GM23338 (cell line): ENCODE measurements at regions not wholly inside any gene's neighbourhood (a gene's known extent, or its start where the extent isn't known, plus 50 kb on each side); places are given as distances from the start of the nearest gene placed in this dataset.
A peak's percentile ranks its signal among the peaks of the same experiment; 100 is the strongest.

ENCODE experiments used
- ATAC-seq: fragments of 200-7000 bp; cut with Tn5 transposase; 3 replicates; pipeline ENCODE4 v1.9.1; 2020
- DNase-seq: peaks from one replicate; pipeline ENCODE4 v3.0.0-alpha.2; 2015; ENCODE audit warnings: low spot score
- H2AFZ ChIP-seq: fragments of 200-600 bp; sonication (generic); 2 replicates; pipeline ENCODE4 v1.8.0; 2016; ENCODE audit warnings: antibody characterized with exemption, mild to moderate bottlenecking, moderate library complexity
- H3F3A ChIP-seq: fragments of 200-600 bp; sonication (generic); replicated peaks from 2 replicates; pipeline ENCODE4 v1.8.0; 2017; ENCODE audit warnings: antibody characterized with exemption, mixed run types, low read depth
- H3K27ac ChIP-seq: fragments of 200-600 bp; sonication (generic); 2 replicates; pipeline ENCODE4 v1.6.1; 2016; ENCODE audit warnings: low read depth
- H3K27me3 ChIP-seq: fragments of 200-600 bp; sonication (generic); 2 replicates; pipeline ENCODE4 v1.8.0; 2016; ENCODE audit warnings: mild to moderate bottlenecking, mixed run types, moderate library complexity; ENCODE audit not compliant: insufficient read depth
- H3K36me3 ChIP-seq: fragments of 200-600 bp; sonication (generic); 2 replicates; pipeline ENCODE4 v1.8.0; 2016; ENCODE audit warnings: mild to moderate bottlenecking; ENCODE audit not compliant: insufficient read depth
- H3K4me1 ChIP-seq: fragments of 200-600 bp; sonication (generic); 2 replicates; pipeline ENCODE4 v1.8.0; 2016; ENCODE audit warnings: mild to moderate bottlenecking, moderate library complexity; ENCODE audit not compliant: insufficient read depth
- H3K4me2 ChIP-seq: fragments of 200-600 bp; sonication (generic); 2 replicates; pipeline ENCODE4 v1.7.1; 2017; ENCODE audit warnings: mixed run types
- H3K4me3 ChIP-seq: fragments of 200-600 bp; sonication (generic); 2 replicates; pipeline ENCODE4 v1.6.1; 2016; ENCODE audit warnings: mixed run types
- H3K79me2 ChIP-seq: fragments of 200-600 bp; sonication (generic); replicated peaks from 2 replicates; pipeline ENCODE4 v1.8.0; 2017; ENCODE audit warnings: mild to moderate bottlenecking; ENCODE audit not compliant: insufficient read depth
- H3K9me2 ChIP-seq: fragments of 200-600 bp; sonication (generic); 2 replicates; pipeline ENCODE4 v1.8.0; 2017; ENCODE audit not compliant: insufficient read depth
- H4K20me1 ChIP-seq: fragments of 200-600 bp; sonication (generic); replicated peaks from 2 replicates; pipeline ENCODE4 v1.8.0; 2017; ENCODE audit warnings: mild to moderate bottlenecking; ENCODE audit not compliant: insufficient read depth
- H3K27ac Mint-ChIP-seq: 2 replicates; pipeline ENCODE4 v1.8.0; 2020; ENCODE audit warnings: inconsistent platforms, mild to moderate bottlenecking, moderate library complexity, mixed read lengths
- H3K27me3 Mint-ChIP-seq: 3 replicates; pipeline ENCODE4 v1.8.0; 2022; ENCODE audit warnings: low read depth, mild to moderate bottlenecking, moderate library complexity, mixed read lengths, inconsistent platforms; ENCODE audit not compliant: insufficient read depth, poor library complexity
- H3K36me3 Mint-ChIP-seq: 3 replicates; pipeline ENCODE4 v1.8.0; 2021; ENCODE audit warnings: low read depth, mild to moderate bottlenecking, inconsistent platforms, moderate library complexity, mixed read lengths
- H3K4me1 Mint-ChIP-seq: 3 replicates; pipeline ENCODE4 v1.8.0; 2020; ENCODE audit warnings: mild to moderate bottlenecking, inconsistent platforms, mixed read lengths
- H3K4me3 Mint-ChIP-seq: 3 replicates; pipeline ENCODE4 v1.8.0; 2021; ENCODE audit warnings: moderate library complexity, mild to moderate bottlenecking, inconsistent platforms, mixed read lengths
- H3K9me3 Mint-ChIP-seq: 3 replicates; pipeline ENCODE4 v1.8.0; 2020; ENCODE audit warnings: moderate library complexity, mild to moderate bottlenecking, inconsistent platforms, mixed read lengths
- EZH2phosphoT487 ChIP-seq: fragments of 200-600 bp; sonication (generic); IDR thresholded peaks from one replicate; pipeline ENCODE4 v1.8.1; 2018; ENCODE audit warnings: antibody characterized with exemption; ENCODE audit not compliant: unreplicated experiment
- POLR2AphosphoS5 ChIP-seq: IDR thresholded peaks from 2 replicates; pipeline ENCODE4 v1.6.1; 2016; ENCODE audit warnings: antibody characterized with exemption, low read depth
- ZNF114 ChIP-seq: fragments of 250-450 bp; sonication (Bioruptor Pico); IDR thresholded peaks from 2 replicates; pipeline ENCODE4 v1.5.0; 2020; ENCODE audit warnings: mild to moderate bottlenecking, moderate library complexity
- TF ChIP-seq, protein P1 (sequence below): fragments of 250-450 bp; sonication (Bioruptor Pico); IDR thresholded peaks from 2 replicates; pipeline ENCODE4 v1.5.0; 2020; ENCODE audit warnings: mild to moderate bottlenecking, moderate library complexity
- TF ChIP-seq, protein P2 (sequence below): IDR thresholded peaks from one replicate; pipeline ENCODE4 v1.6.1; 2018; ENCODE audit warnings: antibody characterized with exemption; ENCODE audit not compliant: unreplicated experiment

DNA sequence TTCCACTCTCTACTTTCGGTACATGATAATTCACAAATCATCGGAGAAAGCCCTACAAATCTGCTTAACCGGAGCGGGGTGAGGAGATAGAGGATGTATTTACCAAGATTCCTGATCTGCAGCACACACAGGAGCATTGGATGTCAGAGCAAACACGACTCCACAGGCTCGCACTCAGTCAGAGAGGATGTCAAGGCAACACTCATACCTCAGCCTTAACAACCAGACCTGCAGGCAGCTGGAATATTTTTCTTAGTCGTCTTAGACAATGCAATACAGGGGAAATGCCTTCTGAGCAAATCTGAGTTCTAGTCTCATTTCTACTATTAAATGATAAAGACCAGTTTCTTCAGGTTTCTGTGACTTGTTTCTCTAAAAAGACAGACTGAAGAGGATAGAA lies 159.3 kb upstream of the CPNE8 start (continued):
- TF ChIP-seq, protein P1, sequence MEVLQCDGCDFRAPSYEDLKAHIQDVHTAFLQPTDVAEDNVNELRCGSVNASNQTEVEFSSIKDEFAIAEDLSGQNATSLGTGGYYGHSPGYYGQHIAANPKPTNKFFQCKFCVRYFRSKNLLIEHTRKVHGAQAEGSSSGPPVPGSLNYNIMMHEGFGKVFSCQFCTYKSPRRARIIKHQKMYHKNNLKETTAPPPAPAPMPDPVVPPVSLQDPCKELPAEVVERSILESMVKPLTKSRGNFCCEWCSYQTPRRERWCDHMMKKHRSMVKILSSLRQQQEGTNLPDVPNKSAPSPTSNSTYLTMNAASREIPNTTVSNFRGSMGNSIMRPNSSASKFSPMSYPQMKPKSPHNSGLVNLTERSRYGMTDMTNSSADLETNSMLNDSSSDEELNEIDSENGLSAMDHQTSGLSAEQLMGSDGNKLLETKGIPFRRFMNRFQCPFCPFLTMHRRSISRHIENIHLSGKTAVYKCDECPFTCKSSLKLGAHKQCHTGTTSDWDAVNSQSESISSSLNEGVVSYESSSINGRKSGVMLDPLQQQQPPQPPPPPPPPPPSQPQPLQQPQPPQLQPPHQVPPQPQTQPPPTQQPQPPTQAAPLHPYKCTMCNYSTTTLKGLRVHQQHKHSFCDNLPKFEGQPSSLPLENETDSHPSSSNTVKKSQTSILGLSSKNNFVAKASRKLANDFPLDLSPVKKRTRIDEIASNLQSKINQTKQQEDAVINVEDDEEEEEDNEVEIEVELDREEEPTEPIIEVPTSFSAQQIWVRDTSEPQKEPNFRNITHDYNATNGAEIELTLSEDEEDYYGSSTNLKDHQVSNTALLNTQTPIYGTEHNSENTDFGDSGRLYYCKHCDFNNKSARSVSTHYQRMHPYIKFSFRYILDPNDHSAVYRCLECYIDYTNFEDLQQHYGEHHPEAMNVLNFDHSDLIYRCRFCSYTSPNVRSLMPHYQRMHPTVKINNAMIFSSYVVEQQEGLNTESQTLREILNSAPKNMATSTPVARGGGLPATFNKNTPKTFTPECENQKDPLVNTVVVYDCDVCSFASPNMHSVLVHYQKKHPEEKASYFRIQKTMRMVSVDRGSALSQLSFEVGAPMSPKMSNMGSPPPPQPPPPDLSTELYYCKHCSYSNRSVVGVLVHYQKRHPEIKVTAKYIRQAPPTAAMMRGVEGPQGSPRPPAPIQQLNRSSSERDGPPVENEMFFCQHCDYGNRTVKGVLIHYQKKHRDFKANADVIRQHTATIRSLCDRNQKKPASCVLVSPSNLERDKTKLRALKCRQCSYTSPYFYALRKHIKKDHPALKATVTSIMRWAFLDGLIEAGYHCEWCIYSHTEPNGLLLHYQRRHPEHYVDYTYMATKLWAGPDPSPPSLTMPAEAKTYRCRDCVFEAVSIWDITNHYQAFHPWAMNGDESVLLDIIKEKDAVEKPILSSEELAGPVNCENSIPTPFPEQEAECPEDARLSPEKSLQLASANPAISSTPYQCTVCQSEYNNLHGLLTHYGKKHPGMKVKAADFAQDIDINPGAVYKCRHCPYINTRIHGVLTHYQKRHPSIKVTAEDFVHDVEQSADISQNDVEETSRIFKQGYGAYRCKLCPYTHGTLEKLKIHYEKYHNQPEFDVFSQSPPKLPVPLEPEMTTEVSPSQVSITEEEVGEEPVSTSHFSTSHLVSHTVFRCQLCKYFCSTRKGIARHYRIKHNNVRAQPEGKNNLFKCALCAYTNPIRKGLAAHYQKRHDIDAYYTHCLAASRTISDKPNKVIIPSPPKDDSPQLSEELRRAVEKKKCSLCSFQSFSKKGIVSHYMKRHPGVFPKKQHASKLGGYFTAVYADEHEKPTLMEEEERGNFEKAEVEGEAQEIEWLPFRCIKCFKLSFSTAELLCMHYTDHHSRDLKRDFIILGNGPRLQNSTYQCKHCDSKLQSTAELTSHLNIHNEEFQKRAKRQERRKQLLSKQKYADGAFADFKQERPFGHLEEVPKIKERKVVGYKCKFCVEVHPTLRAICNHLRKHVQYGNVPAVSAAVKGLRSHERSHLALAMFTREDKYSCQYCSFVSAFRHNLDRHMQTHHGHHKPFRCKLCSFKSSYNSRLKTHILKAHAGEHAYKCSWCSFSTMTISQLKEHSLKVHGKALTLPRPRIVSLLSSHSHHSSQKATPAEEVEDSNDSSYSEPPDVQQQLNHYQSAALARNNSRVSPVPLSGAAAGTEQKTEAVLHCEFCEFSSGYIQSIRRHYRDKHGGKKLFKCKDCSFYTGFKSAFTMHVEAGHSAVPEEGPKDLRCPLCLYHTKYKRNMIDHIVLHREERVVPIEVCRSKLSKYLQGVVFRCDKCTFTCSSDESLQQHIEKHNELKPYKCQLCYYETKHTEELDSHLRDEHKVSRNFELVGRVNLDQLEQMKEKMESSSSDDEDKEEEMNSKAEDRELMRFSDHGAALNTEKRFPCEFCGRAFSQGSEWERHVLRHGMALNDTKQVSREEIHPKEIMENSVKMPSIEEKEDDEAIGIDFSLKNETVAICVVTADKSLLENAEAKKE (CRISPR knock-in tag), result no peak
- TF ChIP-seq ZNF114 (CRISPR knock-in tag) (no peak), EZH2phosphoT487 (no peak)
- TF ChIP-seq, protein P2, sequence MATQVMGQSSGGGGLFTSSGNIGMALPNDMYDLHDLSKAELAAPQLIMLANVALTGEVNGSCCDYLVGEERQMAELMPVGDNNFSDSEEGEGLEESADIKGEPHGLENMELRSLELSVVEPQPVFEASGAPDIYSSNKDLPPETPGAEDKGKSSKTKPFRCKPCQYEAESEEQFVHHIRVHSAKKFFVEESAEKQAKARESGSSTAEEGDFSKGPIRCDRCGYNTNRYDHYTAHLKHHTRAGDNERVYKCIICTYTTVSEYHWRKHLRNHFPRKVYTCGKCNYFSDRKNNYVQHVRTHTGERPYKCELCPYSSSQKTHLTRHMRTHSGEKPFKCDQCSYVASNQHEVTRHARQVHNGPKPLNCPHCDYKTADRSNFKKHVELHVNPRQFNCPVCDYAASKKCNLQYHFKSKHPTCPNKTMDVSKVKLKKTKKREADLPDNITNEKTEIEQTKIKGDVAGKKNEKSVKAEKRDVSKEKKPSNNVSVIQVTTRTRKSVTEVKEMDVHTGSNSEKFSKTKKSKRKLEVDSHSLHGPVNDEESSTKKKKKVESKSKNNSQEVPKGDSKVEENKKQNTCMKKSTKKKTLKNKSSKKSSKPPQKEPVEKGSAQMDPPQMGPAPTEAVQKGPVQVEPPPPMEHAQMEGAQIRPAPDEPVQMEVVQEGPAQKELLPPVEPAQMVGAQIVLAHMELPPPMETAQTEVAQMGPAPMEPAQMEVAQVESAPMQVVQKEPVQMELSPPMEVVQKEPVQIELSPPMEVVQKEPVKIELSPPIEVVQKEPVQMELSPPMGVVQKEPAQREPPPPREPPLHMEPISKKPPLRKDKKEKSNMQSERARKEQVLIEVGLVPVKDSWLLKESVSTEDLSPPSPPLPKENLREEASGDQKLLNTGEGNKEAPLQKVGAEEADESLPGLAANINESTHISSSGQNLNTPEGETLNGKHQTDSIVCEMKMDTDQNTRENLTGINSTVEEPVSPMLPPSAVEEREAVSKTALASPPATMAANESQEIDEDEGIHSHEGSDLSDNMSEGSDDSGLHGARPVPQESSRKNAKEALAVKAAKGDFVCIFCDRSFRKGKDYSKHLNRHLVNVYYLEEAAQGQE, result no peak

GRCh38 chr12:39062266-39062996 lies 157.0 kb upstream of the CPNE8 start:
- Histone ChIP-seq H3F3A (no peaks in the 10 kb centered on the region), H3K4me1 (no peaks in the 10 kb centered on the region), H3K4me2 (no peak overlapping the region), H3K9me2 (no peaks in the 10 kb centered on the region), H3K36me3 (no peaks in the 10 kb centered on the region), H3K79me2 (no peaks in the 10 kb centered on the region), H2AFZ (no peak overlapping the region), H3K27ac (no peak overlapping the region), H4K20me1 (no peaks in the 10 kb centered on the region), H3K4me3 (no peak overlapping the region), H3K27me3 (no peaks in the 10 kb centered on the region)
- H3K4me1 Mint-ChIP-seq, result peaks cover 21% of the 10 kb centered on the region
- TF ChIP-seq POLR2AphosphoS5, result no peak
- no peak overlapping the region for H3K27ac Mint-ChIP-seq
- H3K36me3 Mint-ChIP-seq, result no peaks in the 10 kb centered on the region
- no peak; the same call in 2 of the 3 replicates for ATAC-seq
- H3K27me3 Mint-ChIP-seq, result peaks cover 7% of the 10 kb centered on the region
- H3K9me3 Mint-ChIP-seq, result no peaks in the 10 kb centered on the region
- peak; percentile 26 for DNase-seq
- no peak overlapping the region for H3K4me3 Mint-ChIP-seq
